Nephron (organoid): ENCODE measurements at regions not wholly inside any gene's neighbourhood (a gene's known extent, or its start where the extent isn't known, plus 50 kb on each side); places are given as distances from the start of the nearest gene placed in this dataset.
A peak's percentile ranks its signal among the peaks of the same experiment; 100 is the strongest.

Experiments
- H3K27ac Mint-ChIP-seq, 3 experiments: 2 replicates each; pipeline ENCODE4 v1.8.0; 2020; ENCODE audit warnings: mixed read lengths in 3 of 3, mild to moderate bottlenecking in 2 of 3, moderate library complexity in 1 of 3
- H3K27me3 Mint-ChIP-seq: 2 replicates; pipeline ENCODE4 v1.8.0; 2021; ENCODE audit warnings: low read depth, mild to moderate bottlenecking, moderate library complexity, mixed read lengths
- H3K36me3 Mint-ChIP-seq: 2 replicates; pipeline ENCODE4 v1.8.0; 2020; ENCODE audit warnings: low read depth, mixed read lengths
- H3K4me1 Mint-ChIP-seq: 2 replicates; pipeline ENCODE4 v1.8.0; 2020; ENCODE audit warnings: mixed read lengths
- H3K4me3 Mint-ChIP-seq, 3 experiments: 2 replicates each; pipeline ENCODE4 v1.8.0; 2020; ENCODE audit warnings: mild to moderate bottlenecking in 3 of 3, mixed read lengths in 3 of 3, moderate library complexity in 2 of 3
- H3K9me3 Mint-ChIP-seq: 2 replicates; pipeline ENCODE4 v1.8.0; 2020; ENCODE audit warnings: mixed read lengths
- CTCF ChIP-seq, 3 experiments: fragments of 200-600 bp; sonication (generic); IDR thresholded peaks; one replicate each; pipeline ENCODE4 v1.5.0; 2021; ENCODE audit warnings: antibody characterized with exemption in 3 of 3; ENCODE audit not compliant: unreplicated experiment in 3 of 3

- no peak overlapping the region for H3K27ac Mint-ChIP-seq
- peaks cover 4% of the 10 kb centered on the region for H3K4me1 Mint-ChIP-seq
- no peak for TF ChIP-seq CTCF (IDR thresholded peaks at IDR 0.05; ENCODE audit: unreplicated experiment in 3 of 3)
- no peaks in the 10 kb centered on the region for H3K9me3 Mint-ChIP-seq
- H3K4me3 Mint-ChIP-seq = no peak overlapping the region
- H3K36me3 Mint-ChIP-seq = no peaks in the 10 kb centered on the region
- H3K27me3 Mint-ChIP-seq = no peaks in the 10 kb centered on the region
Measured at GRCh38 chr5:20574576-20574975, 586.6 kb upstream of the CDH18 start.

GRCh38 chr5:20572614-20573013 is 584.6 kb upstream of the CDH18 start:
- Mint-ChIP-seq H3K36me3 (no peaks in the 10 kb centered on the region), H3K27ac (no peak overlapping the region), H3K27me3 (no peaks in the 10 kb centered on the region), H3K9me3 (no peaks in the 10 kb centered on the region), H3K4me3 (no peak overlapping the region), H3K4me1 (peaks cover 4% of the 10 kb centered on the region)
- peak in 1 of 3 experiments; percentile 11 for TF ChIP-seq CTCF (IDR thresholded peaks at IDR 0.05; ENCODE audit: unreplicated experiment in 3 of 3)

GRCh38 chr5:20570486-20570885 is 582.5 kb upstream of the CDH18 start:
- H3K4me3 Mint-ChIP-seq = no peak overlapping the region
- no peak for TF ChIP-seq CTCF (IDR thresholded peaks at IDR 0.05; ENCODE audit: unreplicated experiment in 3 of 3)

GRCh38 chr5:20562544-20562943 is 574.5 kb upstream of the CDH18 start:
- H3K4me1 Mint-ChIP-seq = no peaks in the 10 kb centered on the region
- H3K9me3 Mint-ChIP-seq = no peaks in the 10 kb centered on the region
- H3K27me3 Mint-ChIP-seq = no peaks in the 10 kb centered on the region
- H3K36me3 Mint-ChIP-seq = no peaks in the 10 kb centered on the region
- H3K27ac Mint-ChIP-seq = no peak overlapping the region
- no peak overlapping the region for H3K4me3 Mint-ChIP-seq
- no peak for TF ChIP-seq CTCF (IDR thresholded peaks at IDR 0.05; ENCODE audit: unreplicated experiment in 3 of 3)

More at GRCh38 chr5:20570486-20570885, 582.5 kb upstream of the CDH18 start:
- Mint-ChIP-seq H3K9me3 (no peaks in the 10 kb centered on the region), H3K36me3 (no peaks in the 10 kb centered on the region), H3K4me1 (peaks cover 4% of the 10 kb centered on the region), H3K27me3 (no peaks in the 10 kb centered on the region), H3K27ac (no peak overlapping the region)

- Mint-ChIP-seq H3K4me3 (no peak overlapping the region), H3K4me1 (no peaks in the 10 kb centered on the region), H3K36me3 (no peaks in the 10 kb centered on the region), H3K9me3 (no peaks in the 10 kb centered on the region), H3K27me3 (no peaks in the 10 kb centered on the region), H3K27ac (no peak overlapping the region)
- no peak for TF ChIP-seq CTCF (IDR thresholded peaks at IDR 0.05; ENCODE audit: unreplicated experiment in 3 of 3)
Measured at GRCh38 chr5:20559845-20560244, 571.8 kb upstream of the CDH18 start.

GRCh38 chr5:20556115-20556763 is 568.2 kb upstream of the CDH18 start:
- no peaks in the 10 kb centered on the region for H3K9me3 Mint-ChIP-seq
- H3K4me1 Mint-ChIP-seq = no peaks in the 10 kb centered on the region
- H3K27ac Mint-ChIP-seq = no peak overlapping the region
- no peaks in the 10 kb centered on the region for H3K27me3 Mint-ChIP-seq
- no peak overlapping the region for H3K4me3 Mint-ChIP-seq
- no peaks in the 10 kb centered on the region for H3K36me3 Mint-ChIP-seq
- TF ChIP-seq CTCF (IDR thresholded peaks at IDR 0.05; ENCODE audit: unreplicated experiment in 3 of 3) = no peak
